Esophagus muscularis mucosa (tissue), 4 donors: ENCODE measurements at regions not wholly inside any gene's neighbourhood (a gene's known extent, or its start where the extent isn't known, plus 50 kb on each side); places are given as distances from the start of the nearest gene placed in this dataset.

ENCODE experiments used
- DNase-seq: peaks from one replicate; pipeline ENCODE4 v3.0.0-alpha.2; 2017; ENCODE audit errors: extremely low spot score
- H3K27ac ChIP-seq, 4 donors: fragments of 200-600 bp; sonication (generic); replicated peaks in 1 of 4; 1 replicate in 3 of 4; 2 replicates in 1 of 4; pipeline ENCODE4 v1.5.1; 2016 to 2019; ENCODE audit warnings: mild to moderate bottlenecking in 1 of 4
- H3K27me3 ChIP-seq, 4 donors: fragments of 200-600 bp; sonication (generic); one replicate each; pipeline versions ENCODE4 v1.5.1 to v1.6.0; 2016 to 2019
- H3K36me3 ChIP-seq, 4 donors: fragments of 200-600 bp; sonication (generic); one replicate each; pipeline ENCODE4 v1.5.1; 2016 to 2019
- H3K4me1 ChIP-seq, 4 donors: fragments of 200-600 bp; sonication (generic); one replicate each; pipeline ENCODE4 v1.5.1; 2016 to 2019
- H3K4me3 ChIP-seq, 4 donors: fragments of 200-600 bp; sonication (generic); 1 replicate in 2 of 4; 2 replicates in 2 of 4; pipeline ENCODE4 v1.5.1; 2016 to 2019; ENCODE audit warnings: mild to moderate bottlenecking in 4 of 4, moderate library complexity in 1 of 4
- H3K9me3 ChIP-seq, 4 donors: fragments of 200-600 bp; sonication (generic); 1 replicate in 3 of 4; 2 replicates in 1 of 4; pipeline ENCODE4 v1.5.1; 2016 to 2019
- EP300 ChIP-seq: sonication (generic); formaldehyde crosslinking; IDR thresholded peaks from one replicate; pipeline ENCODE4 v1.6.1; 2017; ENCODE audit warnings: antibody characterized with exemption
- POLR2A ChIP-seq: fragments of 450-650 bp; IDR thresholded peaks from one replicate; pipeline ENCODE4 v1.6.1; 2017; ENCODE audit warnings: antibody characterized with exemption, moderate library complexity, mild to moderate bottlenecking, low read depth
- POLR2AphosphoS5 ChIP-seq, 2 donors: sonication (generic); formaldehyde crosslinking; IDR thresholded peaks; one replicate each; pipeline ENCODE4 v1.6.1; 2017; ENCODE audit warnings: antibody characterized with exemption in 2 of 2
- WGBS: methylation state at CpG from one replicate; pipeline ENCODE4 v1.1.5; 2018; 5-methylcytosine and 5-hydroxymethylcytosine counted together
- intact Hi-C: fragments of 100-400 bp; cut with DNase I; formaldehyde crosslinking; loops from one replicate; pipeline ENCODE4 v1.15.1; 2023
- TF ChIP-seq, protein P1 (sequence below), 3 experiments: fragments of 200-600 bp in 2 of 3; fragments of 450-650 bp in 1 of 3; sonication (generic) in 2 of 3; IDR thresholded peaks; one replicate each; pipeline ENCODE4 v1.5.1; 2017 to 2019; ENCODE audit warnings: antibody characterized with exemption in 3 of 3, mild to moderate bottlenecking in 2 of 3, moderate library complexity in 1 of 3

DNA sequence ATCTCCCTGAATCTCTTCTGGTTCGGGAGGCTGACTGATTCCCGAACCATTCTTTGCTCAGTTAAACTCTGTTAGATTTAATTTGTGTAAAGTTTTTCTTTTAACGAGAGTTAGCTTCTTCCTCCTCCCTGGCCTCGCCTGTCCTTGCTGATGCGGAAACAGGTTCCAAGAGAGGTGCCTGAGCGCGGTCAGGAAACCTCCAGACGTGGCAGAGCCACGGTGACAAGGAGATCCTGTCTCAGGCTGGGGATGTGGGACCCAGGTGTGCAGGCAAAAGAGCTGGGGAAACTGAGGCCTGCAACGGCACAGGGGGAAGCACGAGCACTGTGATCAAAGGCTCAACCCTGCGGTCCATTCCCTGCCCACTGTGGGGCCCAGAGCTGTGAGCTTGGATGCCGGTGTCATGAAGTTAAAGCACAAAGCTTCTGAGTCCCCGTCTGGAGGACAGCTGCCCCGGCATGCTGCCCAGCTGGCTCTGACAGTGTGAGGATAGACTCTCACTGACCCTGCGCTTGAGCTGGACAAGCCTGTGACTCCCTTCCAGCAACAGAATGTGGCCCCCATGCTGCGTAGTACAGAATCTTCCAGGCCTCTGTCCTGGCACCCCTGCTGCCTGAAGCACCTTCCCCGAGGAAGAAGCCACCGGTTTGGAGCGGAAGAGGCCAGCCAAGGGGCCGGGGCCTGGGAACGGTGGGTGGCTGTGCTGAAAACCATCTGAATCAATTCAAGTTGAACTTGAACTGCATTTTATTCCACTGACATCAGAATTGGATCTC, 960.6 kb downstream of the BRD1 start:
- H3K9me3 ChIP-seq, result peaks cover 0 to 7% (median 0%) of the 10 kb centered on the region in 4 donors
- no peak for DNase-seq
- TF ChIP-seq POLR2AphosphoS5 (IDR thresholded peaks at IDR 0.05) (no peak), EP300 (no peak), POLR2A (no peak)
- TF ChIP-seq, protein P1, sequence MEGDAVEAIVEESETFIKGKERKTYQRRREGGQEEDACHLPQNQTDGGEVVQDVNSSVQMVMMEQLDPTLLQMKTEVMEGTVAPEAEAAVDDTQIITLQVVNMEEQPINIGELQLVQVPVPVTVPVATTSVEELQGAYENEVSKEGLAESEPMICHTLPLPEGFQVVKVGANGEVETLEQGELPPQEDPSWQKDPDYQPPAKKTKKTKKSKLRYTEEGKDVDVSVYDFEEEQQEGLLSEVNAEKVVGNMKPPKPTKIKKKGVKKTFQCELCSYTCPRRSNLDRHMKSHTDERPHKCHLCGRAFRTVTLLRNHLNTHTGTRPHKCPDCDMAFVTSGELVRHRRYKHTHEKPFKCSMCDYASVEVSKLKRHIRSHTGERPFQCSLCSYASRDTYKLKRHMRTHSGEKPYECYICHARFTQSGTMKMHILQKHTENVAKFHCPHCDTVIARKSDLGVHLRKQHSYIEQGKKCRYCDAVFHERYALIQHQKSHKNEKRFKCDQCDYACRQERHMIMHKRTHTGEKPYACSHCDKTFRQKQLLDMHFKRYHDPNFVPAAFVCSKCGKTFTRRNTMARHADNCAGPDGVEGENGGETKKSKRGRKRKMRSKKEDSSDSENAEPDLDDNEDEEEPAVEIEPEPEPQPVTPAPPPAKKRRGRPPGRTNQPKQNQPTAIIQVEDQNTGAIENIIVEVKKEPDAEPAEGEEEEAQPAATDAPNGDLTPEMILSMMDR (IDR thresholded peaks at IDR 0.05), result no peak
- H3K27me3 ChIP-seq, result peaks cover 0 to 65% (median 0%) of the 10 kb centered on the region in 4 donors
- H3K4me1 ChIP-seq, result no peaks in the 10 kb centered on the region
- no peak overlapping the region for H3K4me3 ChIP-seq
- WGBS, result 64% methylated on average over 18 of the region's 22 CpGs
- no peaks in the 10 kb centered on the region for H3K36me3 ChIP-seq
- intact Hi-C loops, result no loop called here
- H3K27ac ChIP-seq, result no peak overlapping the region

GRCh38 chr22:48864748-48865147, 962.9 kb downstream of the BRD1 start:
- Histone ChIP-seq H3K27me3 (peaks cover 0 to 48% (median 0%) of the 10 kb centered on the region in 4 donors), H3K4me1 (no peaks in the 10 kb centered on the region), H3K9me3 (peaks cover 0 to under 1% (median 0%) of the 10 kb centered on the region in 4 donors), H3K4me3 (no peak overlapping the region), H3K27ac (no peak overlapping the region), H3K36me3 (no peaks in the 10 kb centered on the region)
- intact Hi-C loops, result no loop called here
- WGBS, result 48% methylated on average over 8 of the region's 10 CpGs
- TF ChIP-seq POLR2AphosphoS5 (IDR thresholded peaks at IDR 0.05) (no peak), EP300 (no peak), POLR2A (no peak)
- TF ChIP-seq, protein P1 (IDR thresholded peaks at IDR 0.05), result no peak
- DNase-seq, result no peak

- Histone ChIP-seq H3K27me3 (peaks cover 0 to 54% (median 0%) of the 10 kb centered on the region in 4 donors), H3K9me3 (no peaks in the 10 kb centered on the region), H3K36me3 (no peaks in the 10 kb centered on the region), H3K27ac (no peak overlapping the region), H3K4me1 (no peaks in the 10 kb centered on the region), H3K4me3 (no peak overlapping the region)
- 68% methylated on average over 2 of the region's 7 CpGs for WGBS
- no peak for TF ChIP-seq POLR2A
- no peak for TF ChIP-seq EP300
- no peak for TF ChIP-seq POLR2AphosphoS5 (IDR thresholded peaks at IDR 0.05)
- TF ChIP-seq, protein P1 (IDR thresholded peaks at IDR 0.05), result no peak
- DNase-seq, result no peak
- intact Hi-C loops, result no loop called here
Measured at GRCh38 chr22:48863965-48864528, 963.6 kb downstream of the BRD1 start.

- H3K4me1 ChIP-seq, result no peaks in the 10 kb centered on the region
- intact Hi-C loops, result no loop called here
- TF ChIP-seq, protein P1 (IDR thresholded peaks at IDR 0.05), result no peak
- no peak for TF ChIP-seq EP300
- TF ChIP-seq POLR2AphosphoS5 (IDR thresholded peaks at IDR 0.05), result no peak
- TF ChIP-seq POLR2A, result no peak
- peaks cover 0 to 30% (median 0%) of the 10 kb centered on the region in 4 donors for H3K27me3 ChIP-seq
- no peak overlapping the region for H3K27ac ChIP-seq
- 77% methylated on average over 7 of the region's 7 CpGs for WGBS
- DNase-seq, result no peak
- no peaks in the 10 kb centered on the region for H3K36me3 ChIP-seq
- no peaks in the 10 kb centered on the region for H3K9me3 ChIP-seq
- no peak overlapping the region for H3K4me3 ChIP-seq
Measured at GRCh38 chr22:48860557-48860956, 967.1 kb downstream of the BRD1 start.
